NCI-H1092 treated with DMSO at 0.1 percent for 48 hours (cell line): ENCODE measurements at regions not wholly inside any gene's neighbourhood (a gene's known extent, or its start where the extent isn't known, plus 50 kb on each side); places are given as distances from the start of the nearest gene placed in this dataset.
"Not testable (repeated sequence)": the region's sequence is repeated elsewhere in the genome, so short reads cannot be mapped to it uniquely, and the experiment has no call there.

Experiments used
- DNase-seq: peaks from one replicate; lab custom pipeline; 2025; lab: John Stamatoyannopoulos, UW

- DNase-seq = no peak
Observed at GRCh38 chr4:28082686-28083390, 1222.2 kb downstream of the STIM2 start.

- no peak for DNase-seq
Observed at GRCh38 chr4:28092610-28093009, 1232.0 kb downstream of the STIM2 start.

- DNase-seq = no peak
Observed at GRCh38 chr4:28093071-28093470, 1232.4 kb downstream of the STIM2 start.

GRCh38 chr4:28101583-28101982, 1240.9 kb downstream of the STIM2 start:
- DNase-seq = no peak

GRCh38 chr4:28105271-28105859, 1244.7 kb downstream of the STIM2 start:
- no peak for DNase-seq

GRCh38 chr4:28106155-28106554, 1245.5 kb downstream of the STIM2 start:
- no peak for DNase-seq

GRCh38 chr4:28109801-28110200, 1249.2 kb downstream of the STIM2 start:
- DNase-seq = no peak

- not testable (repeated sequence) for DNase-seq
Observed at GRCh38 chr4:28112691-28113335, 1252.2 kb downstream of the STIM2 start.

GRCh38 chr4:28113586-28113985, 1252.9 kb downstream of the STIM2 start:
- not testable (repeated sequence) for DNase-seq

- not testable (repeated sequence) for DNase-seq
Observed at GRCh38 chr4:28116526-28117083, 1256.0 kb downstream of the STIM2 start.

GRCh38 chr4:28117084-28117682, 1256.5 kb downstream of the STIM2 start:
- no peak for DNase-seq

GRCh38 chr4:28146191-28146590, 1285.5 kb downstream of the STIM2 start:
- DNase-seq = no peak

GRCh38 chr4:28148221-28148620, 1287.6 kb downstream of the STIM2 start:
- DNase-seq = no peak

GRCh38 chr4:28149762-28150161, 1289.1 kb downstream of the STIM2 start:
- no peak for DNase-seq

- DNase-seq = no peak
Observed at GRCh38 chr4:28151314-28151713, 1290.7 kb downstream of the STIM2 start.

GRCh38 chr4:28167411-28167810, 1306.8 kb downstream of the STIM2 start:
- DNase-seq = no peak

- DNase-seq = no peak
Observed at GRCh38 chr4:28176942-28177341, 1316.3 kb downstream of the STIM2 start.

GRCh38 chr4:28177641-28178040, 1317.0 kb downstream of the STIM2 start:
- no peak for DNase-seq

- DNase-seq = no peak
Observed at GRCh38 chr4:28179126-28179525, 1318.5 kb downstream of the STIM2 start.

- no peak for DNase-seq
Observed at GRCh38 chr4:28209371-28209924, 1348.8 kb downstream of the STIM2 start.

- no peak for DNase-seq
Observed at GRCh38 chr4:28211676-28212470, 1351.2 kb downstream of the STIM2 start.
